Stimulated activated naive CD8-positive, alpha-beta T cell treated with anti-CD3 and anti-CD28 coated beads, Interleukin-15, Interleukin-2, amounts not matched to agents 100 ng/mL and 50 ng/mL, for 24 hours (primary cell): ENCODE measurements at regions not wholly inside any gene's neighbourhood (a gene's known extent, or its start where the extent isn't known, plus 50 kb on each side); places are given as distances from the start of the nearest gene placed in this dataset.

Experiments
- H3K27ac Mint-ChIP-seq: one replicate; pipeline ENCODE4 v1.8.0; 2021; ENCODE audit warnings: mild to moderate bottlenecking, mixed read lengths
- H3K27me3 Mint-ChIP-seq: one replicate; pipeline ENCODE4 v1.8.0; 2021; ENCODE audit warnings: mixed read lengths
- H3K36me3 Mint-ChIP-seq: one replicate; pipeline ENCODE4 v1.8.0; 2021; ENCODE audit warnings: low read depth, mixed read lengths
- H3K4me1 Mint-ChIP-seq: one replicate; pipeline ENCODE4 v1.8.0; 2021; ENCODE audit warnings: low read depth, mixed read lengths
- H3K4me3 Mint-ChIP-seq: one replicate; pipeline ENCODE4 v1.8.0; 2021; ENCODE audit warnings: mild to moderate bottlenecking, mixed read lengths
- H3K9me3 Mint-ChIP-seq: one replicate; pipeline ENCODE4 v1.8.0; 2021; ENCODE audit warnings: mixed read lengths

DNA sequence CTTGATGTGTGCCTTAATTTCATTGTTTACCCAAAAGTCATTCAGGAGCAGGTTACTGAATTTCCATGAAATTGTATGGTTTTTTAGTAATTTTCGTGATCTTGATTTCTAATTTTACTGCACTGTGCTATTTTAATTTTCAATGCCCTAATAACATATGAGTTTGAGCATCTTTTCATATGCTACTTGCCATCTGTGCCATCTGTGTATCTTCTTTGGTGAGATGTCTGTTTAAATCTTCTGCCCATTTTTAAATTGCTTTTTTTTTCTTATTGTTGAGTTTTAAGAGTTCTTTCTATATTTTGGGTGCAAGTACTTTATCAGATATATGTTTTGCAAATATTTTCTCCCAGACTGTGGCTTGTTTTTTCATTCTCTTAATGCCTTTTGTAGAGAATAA, 165.9 kb downstream of the ST6GAL2 start:
- no peaks in the 10 kb centered on the region for H3K4me1 Mint-ChIP-seq
- no peaks in the 10 kb centered on the region for H3K36me3 Mint-ChIP-seq
- no peak overlapping the region for H3K4me3 Mint-ChIP-seq
- H3K27me3 Mint-ChIP-seq = no peaks in the 10 kb centered on the region
- H3K9me3 Mint-ChIP-seq = peaks cover 5% of the 10 kb centered on the region
- no peak overlapping the region for H3K27ac Mint-ChIP-seq

- Mint-ChIP-seq H3K9me3 (no peaks in the 10 kb centered on the region), H3K4me3 (no peak overlapping the region), H3K27me3 (no peaks in the 10 kb centered on the region), H3K4me1 (no peaks in the 10 kb centered on the region), H3K36me3 (no peaks in the 10 kb centered on the region), H3K27ac (no peak overlapping the region)
These were observed 161.6 kb downstream of the ST6GAL2 start for GRCh38 chr2:106724301-106724794.

GRCh38 chr2:106734165-106734564, 151.8 kb downstream of the ST6GAL2 start:
- no peak overlapping the region for H3K27ac Mint-ChIP-seq
- H3K4me3 Mint-ChIP-seq = no peak overlapping the region
- peaks cover 7% of the 10 kb centered on the region for H3K9me3 Mint-ChIP-seq

GRCh38 chr2:106735807-106736206, 150.2 kb downstream of the ST6GAL2 start:
- Mint-ChIP-seq H3K27me3 (no peaks in the 10 kb centered on the region), H3K4me3 (no peak overlapping the region), H3K9me3 (peaks cover 3% of the 10 kb centered on the region), H3K36me3 (no peaks in the 10 kb centered on the region), H3K27ac (no peak overlapping the region), H3K4me1 (no peaks in the 10 kb centered on the region)

More at GRCh38 chr2:106734165-106734564, 151.8 kb downstream of the ST6GAL2 start:
- H3K36me3 Mint-ChIP-seq = no peaks in the 10 kb centered on the region
- H3K4me1 Mint-ChIP-seq = no peaks in the 10 kb centered on the region
- H3K27me3 Mint-ChIP-seq = no peaks in the 10 kb centered on the region

GRCh38 chr2:106736221-106736620, 149.7 kb downstream of the ST6GAL2 start:
- Mint-ChIP-seq H3K4me3 (no peak overlapping the region), H3K36me3 (no peaks in the 10 kb centered on the region), H3K27me3 (no peaks in the 10 kb centered on the region), H3K4me1 (no peaks in the 10 kb centered on the region), H3K27ac (no peak overlapping the region), H3K9me3 (peaks cover 3% of the 10 kb centered on the region)

- peaks cover 3% of the 10 kb centered on the region for H3K27me3 Mint-ChIP-seq
- H3K27ac Mint-ChIP-seq = no peak overlapping the region
- H3K4me3 Mint-ChIP-seq = no peak overlapping the region
- no peaks in the 10 kb centered on the region for H3K36me3 Mint-ChIP-seq
- no peaks in the 10 kb centered on the region for H3K4me1 Mint-ChIP-seq
- H3K9me3 Mint-ChIP-seq = no peaks in the 10 kb centered on the region
These were observed 140.5 kb downstream of the ST6GAL2 start for GRCh38 chr2:106745468-106745867.

- no peak overlapping the region for H3K27ac Mint-ChIP-seq
- peaks cover 1% of the 10 kb centered on the region for H3K27me3 Mint-ChIP-seq
- no peaks in the 10 kb centered on the region for H3K36me3 Mint-ChIP-seq
- H3K9me3 Mint-ChIP-seq = peaks cover 5% of the 10 kb centered on the region
- no peak overlapping the region for H3K4me3 Mint-ChIP-seq
- no peaks in the 10 kb centered on the region for H3K4me1 Mint-ChIP-seq
These were observed 136.1 kb downstream of the ST6GAL2 start for GRCh38 chr2:106749823-106750222.
